Gastrocnemius medialis (tissue), 4 donors: ENCODE measurements at regions not wholly inside any gene's neighbourhood (a gene's known extent, or its start where the extent isn't known, plus 50 kb on each side); places are given as distances from the start of the nearest gene placed in this dataset.

Experiments
- ATAC-seq, 2 donors: fragments of 150-250 bp; one replicate each; pipeline ENCODE4 v1.9.1; 2016
- DNase-seq, 2 donors: peaks; one replicate each; pipeline ENCODE4 v3.0.0-alpha.2; 2019
- H3K27ac ChIP-seq, 4 donors: fragments of 200-600 bp; sonication (generic); 1 replicate in 1 of 4; 2 replicates in 3 of 4; pipeline ENCODE4 v1.5.1; 2016 to 2018; ENCODE audit warnings: mild to moderate bottlenecking in 2 of 4, moderate library complexity in 1 of 4
- H3K27me3 ChIP-seq, 3 donors: fragments of 200-600 bp; sonication (generic) in 2 of 3; 1 replicate in 1 of 3; 2 replicates in 2 of 3; pipeline versions ENCODE4 v1.5.1 to v1.6.0; 2016 to 2019; ENCODE audit warnings: mild to moderate bottlenecking in 1 of 3, moderate library complexity in 1 of 3
- H3K36me3 ChIP-seq, 2 donors: fragments of 200-600 bp; sonication (generic) in 1 of 2; one replicate each; pipeline ENCODE4 v1.5.1; 2017 to 2018
- H3K4me1 ChIP-seq, 2 donors: fragments of 200-600 bp; sonication (generic) in 1 of 2; one replicate each; pipeline ENCODE4 v1.5.1; 2016 to 2017; ENCODE audit warnings: mild to moderate bottlenecking in 2 of 2
- H3K4me3 ChIP-seq, 4 donors: fragments of 200-600 bp; sonication (generic) in 3 of 4; 1 replicate in 1 of 4; 2 replicates in 3 of 4; pipeline ENCODE4 v1.5.1; 2016 to 2019; ENCODE audit warnings: mild to moderate bottlenecking in 2 of 4
- H3K9me3 ChIP-seq, 3 donors: fragments of 200-600 bp; sonication (generic) in 2 of 3; 1 replicate in 1 of 3; 2 replicates in 2 of 3; pipeline ENCODE4 v1.5.1; 2016 to 2019
- POLR2A ChIP-seq, 2 donors: fragments of 450-650 bp; IDR thresholded peaks; one replicate each; pipeline ENCODE4 v1.6.1; 2017; ENCODE audit warnings: antibody characterized with exemption in 2 of 2, mild to moderate bottlenecking in 2 of 2, moderate library complexity in 2 of 2
- in situ Hi-C, 4 donors: fragments of 200-750 bp; cut with MboI; loops; one replicate each; pipeline versions ENCODE4 v1.15.0 to v1.8.0; 2017; ENCODE audit warnings: low sequenced_read_pairs in 4 of 4
- intact Hi-C: fragments of 100-400 bp; cut with DNase I; formaldehyde crosslinking; loops from one replicate; pipeline ENCODE4 v1.15.1; 2023; ENCODE audit warnings: low total_unique reads
- TF ChIP-seq, protein P1 (sequence below), 5 experiments: fragments of 450-650 bp in 3 of 5; fragments of 200-600 bp in 2 of 5; sonication (generic) in 2 of 5; IDR thresholded peaks in 4 of 5; conservative IDR thresholded peaks in 1 of 5; 1 replicate in 4 of 5; 2 replicates in 1 of 5; pipeline ENCODE4 v1.5.1; 2016 to 2019; ENCODE audit warnings: antibody characterized with exemption in 5 of 5, mild to moderate bottlenecking in 3 of 5, moderate library complexity in 3 of 5

DNA sequence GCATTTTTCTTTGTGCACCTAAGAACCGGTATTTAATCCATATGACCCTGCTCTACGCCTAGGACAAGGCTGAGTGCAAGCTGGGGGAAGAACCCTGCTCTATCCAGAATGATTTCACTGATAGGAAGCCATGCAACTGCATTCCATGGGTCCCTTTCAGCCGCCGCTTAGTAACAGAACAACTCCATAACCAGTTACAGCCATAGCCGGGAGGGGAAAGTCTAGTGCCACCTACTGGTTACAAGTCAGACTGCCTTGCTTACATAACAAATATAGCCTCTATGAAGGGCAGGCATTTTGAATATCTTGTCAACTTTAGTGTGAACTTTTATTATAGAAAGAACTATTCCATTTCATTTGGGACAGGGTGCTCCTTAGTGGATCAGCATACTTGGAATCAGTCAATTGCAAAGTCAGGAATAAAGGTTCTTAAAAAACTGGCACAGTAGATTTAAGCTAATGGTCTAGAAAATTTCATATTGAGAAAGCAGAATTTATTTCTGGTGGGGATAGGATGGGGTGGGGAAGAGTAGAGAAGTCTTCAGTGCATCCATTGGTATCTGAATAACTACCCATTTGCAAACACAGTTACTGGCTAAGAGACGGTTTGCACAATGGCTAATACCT lies 521.7 kb downstream of the ADRA2A start:
- intact Hi-C loops: no loop called here
- TF ChIP-seq POLR2A (IDR thresholded peaks at IDR 0.05): no peak
- TF ChIP-seq, protein P1, sequence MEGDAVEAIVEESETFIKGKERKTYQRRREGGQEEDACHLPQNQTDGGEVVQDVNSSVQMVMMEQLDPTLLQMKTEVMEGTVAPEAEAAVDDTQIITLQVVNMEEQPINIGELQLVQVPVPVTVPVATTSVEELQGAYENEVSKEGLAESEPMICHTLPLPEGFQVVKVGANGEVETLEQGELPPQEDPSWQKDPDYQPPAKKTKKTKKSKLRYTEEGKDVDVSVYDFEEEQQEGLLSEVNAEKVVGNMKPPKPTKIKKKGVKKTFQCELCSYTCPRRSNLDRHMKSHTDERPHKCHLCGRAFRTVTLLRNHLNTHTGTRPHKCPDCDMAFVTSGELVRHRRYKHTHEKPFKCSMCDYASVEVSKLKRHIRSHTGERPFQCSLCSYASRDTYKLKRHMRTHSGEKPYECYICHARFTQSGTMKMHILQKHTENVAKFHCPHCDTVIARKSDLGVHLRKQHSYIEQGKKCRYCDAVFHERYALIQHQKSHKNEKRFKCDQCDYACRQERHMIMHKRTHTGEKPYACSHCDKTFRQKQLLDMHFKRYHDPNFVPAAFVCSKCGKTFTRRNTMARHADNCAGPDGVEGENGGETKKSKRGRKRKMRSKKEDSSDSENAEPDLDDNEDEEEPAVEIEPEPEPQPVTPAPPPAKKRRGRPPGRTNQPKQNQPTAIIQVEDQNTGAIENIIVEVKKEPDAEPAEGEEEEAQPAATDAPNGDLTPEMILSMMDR (IDR thresholded peaks at IDR 0.05 in 4 of 5, conservative IDR thresholded peaks at IDR 0.05 in 1 of 5): peak; percentile 12 to 61 (median 43)

DNA sequence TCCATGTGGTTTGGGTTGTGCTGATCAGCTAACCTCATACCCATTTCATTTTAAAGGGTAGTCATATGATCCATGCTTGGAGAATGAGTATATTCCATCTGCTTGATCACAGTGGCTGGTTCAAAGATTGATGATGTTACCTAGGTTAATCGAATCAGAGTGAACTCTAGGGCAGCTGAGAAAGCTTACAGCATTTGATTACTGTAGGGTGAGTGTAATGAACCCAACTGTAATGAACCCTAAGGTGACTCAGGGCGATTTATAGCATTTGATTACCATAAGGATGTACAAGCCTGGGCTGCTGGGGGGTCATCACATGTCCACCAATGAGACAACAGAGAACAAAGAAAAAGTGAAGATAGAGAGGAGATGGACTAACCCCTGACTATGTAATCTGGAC lies 523.1 kb downstream of the ADRA2A start:
- in situ Hi-C loops (loop anchor here in 2 of 4 donors (25.0 kb wide), 2 partner anchors 513 to 538 kb away; partner anchors contain the start of gene ADRA2A (in 1 of the 2)), intact Hi-C loops (no loop called here)
- TF ChIP-seq, protein P1 (IDR thresholded peaks at IDR 0.05 in 4 of 5, conservative IDR thresholded peaks at IDR 0.05 in 1 of 5): no peak
- no peak for TF ChIP-seq POLR2A (IDR thresholded peaks at IDR 0.05)
- Histone ChIP-seq H3K4me3 (no peak overlapping the region), H3K9me3 (no peaks in the 10 kb centered on the region), H3K4me1 (no peaks in the 10 kb centered on the region), H3K27ac (no peak overlapping the region), H3K36me3 (no peaks in the 10 kb centered on the region), H3K27me3 (no peaks in the 10 kb centered on the region)
- ATAC-seq: no peak
- DNase-seq: no peak

More for the DNA sequence above, 521.7 kb downstream of the ADRA2A start:
- ATAC-seq (no peak), DNase-seq (peak in 1 of 2 donors; percentile 12)
- H3K27ac ChIP-seq: no peak overlapping the region
- no peak overlapping the region for H3K4me3 ChIP-seq
- H3K36me3 ChIP-seq: no peaks in the 10 kb centered on the region
- no peaks in the 10 kb centered on the region for H3K27me3 ChIP-seq
- H3K9me3 ChIP-seq: no peaks in the 10 kb centered on the region
- in situ Hi-C loops: no loop called here
- H3K4me1 ChIP-seq: no peaks in the 10 kb centered on the region

DNA sequence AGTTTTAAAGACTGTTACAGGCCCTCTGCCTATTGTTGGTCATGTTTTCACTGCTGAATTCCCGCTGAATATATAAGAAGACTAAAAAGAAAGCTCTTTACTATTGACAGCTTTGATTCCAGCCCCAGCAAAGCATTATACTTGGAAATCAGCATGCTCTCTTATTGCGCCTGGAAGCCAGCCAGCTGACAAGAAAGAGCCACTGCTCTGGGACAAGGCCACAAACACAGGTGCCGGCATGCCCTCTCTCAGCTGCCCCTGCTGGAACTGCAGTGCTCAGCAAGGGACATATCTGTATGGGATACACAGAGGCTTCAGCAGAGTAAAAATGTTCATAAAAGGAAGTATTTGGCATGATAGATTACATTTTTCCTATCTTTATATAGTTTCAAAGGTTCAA lies 523.9 kb downstream of the ADRA2A start:
- Histone ChIP-seq H3K4me3 (no peak overlapping the region), H3K4me1 (no peaks in the 10 kb centered on the region), H3K9me3 (no peaks in the 10 kb centered on the region), H3K27ac (no peak overlapping the region), H3K27me3 (no peaks in the 10 kb centered on the region), H3K36me3 (no peaks in the 10 kb centered on the region)
- in situ Hi-C loops: loop anchor here in 2 of 4 donors (25.0 kb wide), 2 partner anchors 513 to 538 kb away; partner anchors contain the start of gene ADRA2A (in 1 of the 2)
- DNase-seq (no peak), ATAC-seq (no peak)
- no peak for TF ChIP-seq POLR2A (IDR thresholded peaks at IDR 0.05)
- TF ChIP-seq, protein P1 (IDR thresholded peaks at IDR 0.05 in 4 of 5, conservative IDR thresholded peaks at IDR 0.05 in 1 of 5): no peak
- intact Hi-C loops: no loop called here

DNA sequence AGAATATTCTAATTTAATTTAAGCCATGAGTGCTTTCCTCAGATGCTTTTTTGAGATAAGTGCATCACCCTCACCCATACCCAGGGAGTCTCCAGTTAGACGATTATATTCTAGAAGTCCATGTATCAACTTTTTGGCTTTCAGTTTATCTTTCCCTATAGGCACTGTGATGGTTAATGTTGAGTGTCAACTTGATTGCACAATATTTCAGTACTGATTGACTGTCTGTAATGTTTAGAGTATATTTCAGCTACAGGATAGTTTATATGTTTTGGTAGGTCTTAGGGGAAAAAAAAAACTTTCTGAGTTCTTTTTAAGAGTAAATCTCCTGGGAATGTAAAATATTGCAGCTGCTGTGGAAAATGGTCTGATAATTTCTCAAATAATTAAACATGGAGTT lies 535.4 kb downstream of the ADRA2A start:
- Histone ChIP-seq H3K9me3 (no peaks in the 10 kb centered on the region), H3K36me3 (no peaks in the 10 kb centered on the region), H3K4me3 (no peak overlapping the region), H3K27ac (no peak overlapping the region), H3K4me1 (no peaks in the 10 kb centered on the region), H3K27me3 (no peaks in the 10 kb centered on the region)
- no peak for TF ChIP-seq POLR2A (IDR thresholded peaks at IDR 0.05)
- TF ChIP-seq, protein P1 (IDR thresholded peaks at IDR 0.05 in 4 of 5, conservative IDR thresholded peaks at IDR 0.05 in 1 of 5): no peak
- intact Hi-C loops (no loop called here), in situ Hi-C loops (loop anchor here in 2 of 4 donors (25.0 kb wide), 2 partner anchors 525 to 550 kb away; partner anchors contain the start of gene ADRA2A (in 1 of the 2))
- DNase-seq: no peak
- ATAC-seq: no peak
